Putamen (tissue), 1 donor: ENCODE measurements at regions not wholly inside any gene's neighbourhood (a gene's known extent, or its start where the extent isn't known, plus 50 kb on each side); places are given as distances from the start of the nearest gene placed in this dataset.
"Not testable (repeated sequence)": the region's sequence is repeated elsewhere in the genome, so short reads cannot be mapped to it uniquely, and the experiment has no call there.

Source experiments
- DNase-seq: peaks from one replicate; pipeline ENCODE4 v3.0.0-alpha.2; 2016; ENCODE audit warnings: low spot score

DNA sequence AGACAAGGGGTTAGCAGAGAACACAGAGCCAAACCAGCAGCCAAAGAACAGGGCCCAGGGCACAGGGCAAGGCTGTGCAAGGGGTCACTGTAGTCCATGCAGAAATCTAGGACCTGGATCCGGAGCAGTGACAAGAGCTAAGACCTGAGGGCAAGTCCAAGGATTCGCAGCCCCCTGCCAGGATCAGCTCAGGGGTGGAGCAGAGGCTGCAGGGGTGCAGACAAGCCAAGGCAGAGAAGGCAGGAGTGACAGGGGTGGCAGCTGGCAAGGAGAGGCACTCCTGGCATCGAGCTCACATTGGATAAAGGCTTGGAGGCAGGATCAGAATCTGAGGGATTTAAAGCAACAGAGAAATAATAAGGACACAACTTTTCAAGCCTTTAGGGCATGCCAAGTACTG, 80.7 kb upstream of the NANOS1 start:
- DNase-seq, result no peak

DNA sequence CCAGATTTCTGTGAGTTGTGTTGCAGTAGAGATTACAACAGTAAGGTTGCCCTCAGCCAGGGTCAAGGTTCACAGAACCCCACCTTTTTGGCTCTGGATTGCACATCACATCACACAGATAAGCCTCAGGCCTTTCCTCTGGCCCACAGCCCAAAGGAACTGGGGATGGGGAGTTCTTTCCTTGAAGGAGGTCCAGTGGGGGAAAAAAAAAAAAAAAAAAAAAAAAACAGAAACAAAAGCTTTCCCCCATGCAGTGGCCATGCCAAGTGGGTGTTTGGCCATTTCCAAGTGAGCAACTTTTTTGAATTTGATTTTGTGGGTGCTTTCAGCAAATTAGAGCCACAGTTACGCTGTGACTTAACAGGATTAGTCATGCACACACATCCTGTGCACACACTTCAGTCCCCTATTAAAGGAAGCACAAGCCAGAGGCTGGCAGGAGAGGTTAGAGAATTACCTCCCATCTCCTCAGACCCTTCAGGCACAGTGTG, 79.3 kb upstream of the NANOS1 start:
- DNase-seq, result no peak

GRCh38 chr10:118950997-118951637, 78.4 kb upstream of the NANOS1 start:
- no peak for DNase-seq

DNA sequence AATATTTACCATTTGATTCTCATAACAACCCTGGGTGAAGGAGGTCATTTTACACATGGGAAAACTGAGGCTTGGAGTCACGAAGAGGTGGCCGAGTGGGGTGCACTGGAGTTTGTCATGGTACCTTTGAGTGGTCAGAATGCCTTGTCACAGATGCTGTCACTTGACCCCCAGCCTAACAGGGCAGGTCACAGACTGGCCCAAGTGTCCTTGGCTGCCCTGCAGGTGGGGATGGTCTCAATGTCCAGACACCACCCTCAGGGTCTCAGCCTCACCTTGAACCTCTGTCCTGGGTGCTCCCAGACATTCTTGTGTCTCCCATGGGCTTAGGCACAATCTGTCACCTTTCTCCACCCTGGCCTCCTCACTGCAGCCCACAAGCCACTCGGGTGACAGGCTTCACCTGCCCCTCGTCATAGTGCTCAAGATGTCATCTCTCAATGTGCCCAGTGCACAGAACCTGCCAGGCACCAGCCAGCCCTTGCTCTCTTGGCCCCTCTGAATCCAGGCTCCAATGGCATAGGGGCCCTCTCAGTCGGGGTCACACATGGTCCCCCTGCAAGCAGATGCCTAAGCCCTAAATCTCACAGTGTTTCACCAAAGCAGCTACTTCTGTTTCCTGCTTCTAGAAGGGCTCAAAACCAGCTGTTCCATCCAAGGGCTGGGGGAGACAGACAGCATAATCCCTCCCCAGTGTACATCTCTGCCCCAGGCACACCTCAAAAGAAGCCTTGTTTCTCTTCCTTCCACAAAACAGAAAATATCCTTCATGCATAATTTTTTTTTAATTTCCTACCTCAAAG, 76.8 kb upstream of the NANOS1 start:
- DNase-seq, result no peak

- peak; percentile 28 for DNase-seq
Measured at GRCh38 chr10:118953598-118954393, 75.7 kb upstream of the NANOS1 start.

DNA sequence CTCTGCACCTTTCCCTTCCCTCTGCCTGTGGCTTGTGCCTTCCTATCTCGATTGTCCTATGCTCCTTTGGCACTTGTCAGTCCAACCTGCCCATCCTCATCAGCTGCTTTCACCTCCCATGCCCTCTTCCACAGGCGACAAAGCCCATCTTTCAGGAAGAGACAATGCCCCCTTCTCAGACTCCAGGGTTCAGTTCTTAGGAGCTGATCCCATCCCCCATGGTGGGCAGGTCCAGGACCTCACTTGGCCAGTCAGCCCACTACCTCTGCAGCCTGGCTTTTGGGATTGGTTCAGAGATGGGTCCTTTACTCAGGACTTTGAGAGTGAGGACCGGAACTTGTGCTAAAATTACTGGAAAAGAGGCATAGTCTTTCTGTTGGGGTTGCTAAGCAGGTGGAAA, 74.0 kb upstream of the NANOS1 start:
- DNase-seq, result no peak

DNA sequence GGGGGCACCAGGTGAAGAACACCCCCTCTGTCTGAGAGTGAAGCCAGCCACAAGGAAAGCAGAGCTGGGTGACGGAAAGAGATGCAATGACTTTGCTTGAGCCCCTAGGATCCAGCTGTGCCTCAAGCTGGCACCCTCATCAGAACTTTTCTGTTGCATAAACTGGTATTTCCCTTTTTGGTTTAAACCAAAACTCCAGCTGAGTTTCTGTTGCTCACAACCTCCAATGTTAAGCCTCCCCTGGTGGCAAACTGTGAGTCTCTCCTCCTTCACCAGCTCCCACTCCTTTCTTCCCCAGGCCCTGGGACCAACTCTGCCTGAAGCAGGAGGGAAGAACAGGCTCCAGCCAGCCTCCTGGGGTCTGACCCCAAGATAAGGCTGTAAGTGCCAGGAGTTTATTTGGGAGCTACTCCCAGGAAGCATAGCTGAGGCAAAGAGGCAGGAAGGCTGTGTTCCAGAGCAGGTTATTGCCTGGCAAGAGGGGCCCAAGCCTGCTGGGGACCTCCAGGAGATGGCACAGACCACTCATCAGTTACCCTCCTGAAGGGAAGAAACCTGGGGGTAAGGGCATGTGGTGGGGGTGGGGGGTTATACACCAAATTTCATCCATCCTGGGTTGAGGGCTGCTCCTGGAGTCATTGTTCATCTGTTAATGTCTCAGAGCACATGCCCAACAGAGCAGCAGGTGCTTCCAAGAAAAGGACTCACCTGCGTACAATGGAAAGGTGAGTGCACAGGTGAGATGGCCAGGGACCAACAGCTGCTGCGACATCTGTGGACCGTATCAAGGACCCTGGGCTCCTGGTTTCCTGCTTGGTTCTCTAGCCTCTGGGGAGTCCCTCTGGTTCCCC, 73.3 kb upstream of the NANOS1 start:
- DNase-seq, result no peak

GRCh38 chr10:118956802-118957442, 72.6 kb upstream of the NANOS1 start:
- DNase-seq, result no peak

DNA sequence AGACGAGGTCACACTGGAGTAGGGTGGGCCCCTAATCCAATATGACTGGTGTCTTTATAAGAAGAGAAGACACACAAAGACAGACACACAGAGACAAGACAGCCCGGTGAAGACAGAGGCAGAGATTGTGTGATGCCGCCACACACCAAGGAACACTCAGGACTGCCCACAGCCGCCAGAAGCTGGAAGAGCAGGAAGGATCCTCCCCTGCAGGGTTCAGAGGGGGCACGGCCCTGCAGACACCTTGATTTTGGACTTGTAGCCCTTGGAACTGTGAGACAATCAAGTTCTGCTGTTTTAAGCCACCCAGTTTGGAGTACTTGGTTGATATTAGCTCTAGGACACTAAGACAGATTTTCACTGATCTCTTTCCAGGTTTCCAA, 72.1 kb upstream of the NANOS1 start:
- DNase-seq, result no peak

DNA sequence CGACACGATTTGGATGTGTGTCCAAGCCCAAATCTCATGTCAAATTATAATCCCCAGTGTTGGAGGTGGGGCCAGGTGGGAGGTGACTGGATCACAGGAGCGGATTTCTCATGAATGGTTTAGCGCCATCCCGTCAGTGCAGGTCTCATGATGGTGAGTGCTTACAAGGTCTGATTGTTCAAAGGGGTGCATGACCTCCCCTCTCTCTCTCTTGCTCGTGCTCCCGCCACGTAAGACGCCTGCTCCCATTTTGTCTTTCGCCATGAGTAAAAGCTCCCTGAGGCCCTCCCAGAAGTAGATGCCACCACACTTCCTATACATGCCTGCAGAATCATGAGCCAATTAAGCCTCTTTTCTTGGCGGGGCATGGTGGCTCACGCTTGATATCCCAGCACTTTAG, 71.5 kb upstream of the NANOS1 start:
- DNase-seq, result no peak

GRCh38 chr10:118958559-118958958, 71.0 kb upstream of the NANOS1 start:
- DNase-seq, result no peak

GRCh38 chr10:118958984-118959925, 70.3 kb upstream of the NANOS1 start:
- DNase-seq, result peak; percentile 16

DNA sequence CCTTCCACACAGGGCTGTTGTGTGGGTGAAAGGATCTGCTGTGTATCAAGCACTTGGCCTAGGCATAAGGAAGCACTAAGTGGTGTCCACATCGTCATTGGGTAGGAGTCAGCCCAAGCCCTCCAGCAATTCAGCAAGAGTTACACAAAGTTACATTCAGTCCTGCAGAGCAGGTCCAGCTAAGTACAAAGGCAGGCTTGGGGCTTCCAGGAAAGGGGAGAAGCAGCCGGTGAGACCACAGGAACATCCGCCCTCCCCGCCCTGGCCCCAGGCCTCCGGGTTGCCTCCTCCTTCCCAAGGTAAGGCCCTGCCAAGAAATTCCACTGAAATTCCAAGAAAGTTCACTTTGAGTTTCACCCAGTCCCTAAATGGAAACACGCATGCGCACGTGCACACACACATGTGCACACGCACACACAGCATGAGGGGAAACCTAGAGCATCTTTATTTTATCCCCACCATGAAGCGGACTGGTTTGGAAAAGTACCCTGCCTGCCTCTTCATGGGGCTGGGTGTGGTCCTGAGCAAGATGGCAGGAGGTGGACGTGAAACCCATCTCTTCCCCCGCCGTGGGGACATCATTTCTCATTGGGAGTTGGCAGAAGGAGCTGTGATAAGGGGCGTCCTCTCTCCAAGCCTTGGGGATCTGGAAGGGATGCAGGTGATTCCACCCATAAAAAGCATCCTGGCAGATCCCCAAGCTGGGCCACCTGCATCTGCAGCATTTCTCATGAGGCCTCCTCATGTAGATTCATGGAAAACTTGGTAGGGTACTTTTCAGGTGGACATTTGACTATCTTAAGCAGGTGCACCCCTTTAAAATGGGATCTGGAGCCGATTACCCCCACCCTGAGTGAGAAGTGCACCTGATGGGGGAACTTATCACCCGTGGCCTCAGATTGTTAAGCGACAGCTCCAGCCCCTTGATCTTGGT, 69.1 kb upstream of the NANOS1 start:
- DNase-seq, result no peak

- no peak for DNase-seq
Measured at GRCh38 chr10:118961436-118961835, 68.1 kb upstream of the NANOS1 start.

- not testable (repeated sequence) for DNase-seq
Measured at GRCh38 chr10:118962331-118962868, 67.1 kb upstream of the NANOS1 start.

- no peak for DNase-seq
Measured at GRCh38 chr10:118963341-118963740, 66.2 kb upstream of the NANOS1 start.

- no peak for DNase-seq
Measured at GRCh38 chr10:118963933-118964332, 65.6 kb upstream of the NANOS1 start.

DNA sequence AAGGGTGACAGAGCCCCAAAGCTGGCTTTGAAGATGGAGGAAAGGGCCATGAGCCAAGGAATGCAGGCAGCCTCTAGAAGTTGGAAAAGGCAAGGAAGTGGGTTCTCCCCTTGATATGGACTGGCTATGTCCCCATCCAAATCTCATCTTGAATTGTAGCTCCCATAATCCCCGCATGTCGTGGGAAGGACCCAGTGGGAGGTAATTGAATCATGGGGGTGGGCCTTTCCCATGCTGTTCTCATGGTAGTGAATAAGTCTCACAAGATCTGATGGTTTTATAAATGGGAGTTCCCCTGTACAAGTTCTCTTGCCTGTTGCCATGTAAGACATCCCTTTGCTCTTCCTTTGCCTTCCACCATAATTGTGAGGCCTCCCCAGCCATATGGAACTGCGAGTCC, 65.0 kb upstream of the NANOS1 start:
- not testable (repeated sequence) for DNase-seq

DNA sequence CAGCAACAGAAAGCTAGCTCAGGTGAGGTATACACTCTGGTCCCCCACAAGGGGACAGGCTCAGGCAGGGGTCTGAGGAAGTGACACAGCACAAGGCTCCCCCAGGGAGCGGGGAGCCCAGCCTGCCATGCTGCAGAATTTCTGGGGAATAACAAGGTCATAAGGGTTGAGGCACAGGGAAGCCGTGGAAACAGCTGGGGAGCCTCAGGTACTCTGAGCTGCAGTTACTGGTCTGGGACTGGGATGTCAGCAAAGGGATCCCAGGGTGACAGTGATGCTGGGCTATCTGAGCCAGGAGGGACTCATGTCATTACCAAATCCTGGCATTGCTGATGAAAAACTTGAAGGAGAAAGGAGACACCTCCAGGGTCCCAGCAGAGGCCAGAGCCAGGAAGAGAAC, 64.4 kb upstream of the NANOS1 start:
- DNase-seq, result no peak
